Mesenchymal stem cell (in vitro differentiated cells and primary cell): ENCODE measurements at regions not wholly inside any gene's neighbourhood (a gene's known extent, or its start where the extent isn't known, plus 50 kb on each side); places are given as distances from the start of the nearest gene placed in this dataset.

Experiments
- DNase-seq: peaks from one replicate; pipeline ENCODE4 v3.0.0-alpha.2; 2013
- H2AFZ ChIP-seq: one replicate; pipeline ENCODE4 v1.6.1; 2013; ENCODE audit warnings: low read depth, mild to moderate bottlenecking, control low read depth, inconsistent platforms, low read length, moderate library complexity
- H2AK5ac ChIP-seq: 2 replicates; pipeline ENCODE4 v1.6.1; 2013; ENCODE audit warnings: low read length, moderate library complexity, mild to moderate bottlenecking, inconsistent platforms; ENCODE audit not compliant: severe bottlenecking
- H2BK120ac ChIP-seq: one replicate; pipeline ENCODE4 v1.6.1; 2013; ENCODE audit warnings: low read depth, mild to moderate bottlenecking, inconsistent platforms, low read length, moderate library complexity
- H2BK12ac ChIP-seq, 2 experiments: one replicate each; pipeline ENCODE4 v1.6.1; 2013; ENCODE audit warnings: inconsistent platforms in 2 of 2, low read length in 2 of 2, mild to moderate bottlenecking in 2 of 2, moderate library complexity in 2 of 2, control low read depth in 1 of 2
- H2BK15ac ChIP-seq: one replicate; pipeline ENCODE4 v1.6.1; 2013; ENCODE audit warnings: mild to moderate bottlenecking, low read depth, inconsistent platforms; ENCODE audit not compliant: poor library complexity, severe bottlenecking
- H2BK5ac ChIP-seq: 2 replicates; pipeline ENCODE4 v1.6.1; 2013; ENCODE audit warnings: low read depth, mild to moderate bottlenecking, low read length, control low read depth, inconsistent platforms; ENCODE audit not compliant: poor library complexity, severe bottlenecking
- H3K14ac ChIP-seq, 2 experiments: one replicate each; pipeline ENCODE4 v1.6.1; 2013; ENCODE audit warnings: inconsistent platforms in 2 of 2, low read length in 2 of 2, control low read depth in 1 of 2, mild to moderate bottlenecking in 1 of 2, moderate library complexity in 1 of 2
- H3K18ac ChIP-seq, 2 experiments: one replicate each; pipeline ENCODE4 v1.6.1; 2013; ENCODE audit warnings: inconsistent platforms in 2 of 2, low read length in 2 of 2, control low read depth in 1 of 2, low read depth in 1 of 2, mild to moderate bottlenecking in 1 of 2
- H3K23ac ChIP-seq, 2 experiments: one replicate each; pipeline ENCODE4 v1.6.1; 2013; ENCODE audit warnings: inconsistent platforms in 2 of 2, low read length in 2 of 2, mild to moderate bottlenecking in 2 of 2, moderate library complexity in 2 of 2, control low read depth in 1 of 2
- H3K27ac ChIP-seq: 2 replicates; pipeline ENCODE4 v1.5.1; 2013; ENCODE audit warnings: mild to moderate bottlenecking, moderate library complexity, low read length, control low read depth, inconsistent platforms; ENCODE audit not compliant: poor library complexity, severe bottlenecking
- H3K27me3 ChIP-seq, 2 experiments: 2 replicates each; pipeline versions ENCODE4 v1.6.1 to v1.7.0; 2013; ENCODE audit warnings: low read length in 2 of 2, mild to moderate bottlenecking in 2 of 2, moderate library complexity in 2 of 2, control low read depth in 1 of 2, inconsistent platforms in 1 of 2; ENCODE audit not compliant: control insufficient read depth in 1 of 2, insufficient read depth in 1 of 2
- H3K36me3 ChIP-seq, 2 experiments: 2 replicates each; pipeline versions ENCODE4 v1.6.1 to v1.7.0; 2013; ENCODE audit warnings: low read length in 2 of 2, control low read depth in 1 of 2, inconsistent platforms in 1 of 2, low read depth in 1 of 2, mild to moderate bottlenecking in 1 of 2; ENCODE audit not compliant: insufficient read depth in 2 of 2, control insufficient read depth in 1 of 2
- H3K4ac ChIP-seq, 2 experiments: one replicate each; pipeline ENCODE4 v1.6.1; 2013; ENCODE audit warnings: inconsistent platforms in 2 of 2, low read length in 2 of 2, mild to moderate bottlenecking in 2 of 2, moderate library complexity in 2 of 2, control low read depth in 1 of 2, low read depth in 1 of 2
- H3K4me1 ChIP-seq: 2 replicates; pipeline ENCODE4 v1.6.1; 2013; ENCODE audit warnings: low read depth, low read length, control low read depth; ENCODE audit not compliant: control insufficient read depth, insufficient read depth
- H3K4me2 ChIP-seq: 2 replicates; pipeline ENCODE4 v1.6.1; 2013; ENCODE audit warnings: low read length, mild to moderate bottlenecking, inconsistent platforms; ENCODE audit not compliant: poor library complexity, severe bottlenecking
- H3K4me3 ChIP-seq, 2 experiments: 2 replicates each; pipeline versions ENCODE4 v1.5.1 to v1.7.0; 2013; ENCODE audit warnings: low read length in 2 of 2, mild to moderate bottlenecking in 2 of 2, control low read depth in 1 of 2, low read depth in 1 of 2; ENCODE audit not compliant: insufficient read depth in 1 of 2
- H3K79me1 ChIP-seq: replicated peaks from 2 replicates; pipeline ENCODE4 v1.6.1; 2013; ENCODE audit warnings: mild to moderate bottlenecking, control low read depth, low read length, inconsistent platforms; ENCODE audit not compliant: poor library complexity, severe bottlenecking
- H3K9ac ChIP-seq: 2 replicates; pipeline ENCODE4 v1.7.0; 2013; ENCODE audit warnings: mild to moderate bottlenecking, low read length, moderate library complexity
- H3K9me3 ChIP-seq: 2 replicates; pipeline ENCODE4 v1.7.0; 2013; ENCODE audit warnings: mild to moderate bottlenecking, low read length; ENCODE audit not compliant: control insufficient read depth
- H4K8ac ChIP-seq: one replicate; pipeline ENCODE4 v1.6.1; 2013; ENCODE audit warnings: inconsistent platforms, mild to moderate bottlenecking, low read length, moderate library complexity
- H4K91ac ChIP-seq: one replicate; pipeline ENCODE4 v1.6.1; 2013; ENCODE audit warnings: mild to moderate bottlenecking, low read length, inconsistent platforms
- WGBS: methylation state at CpG from one replicate; pipeline ENCODE4 v1.1.7; 2013; ENCODE audit warnings: mixed read lengths; 5-methylcytosine and 5-hydroxymethylcytosine counted together

DNA sequence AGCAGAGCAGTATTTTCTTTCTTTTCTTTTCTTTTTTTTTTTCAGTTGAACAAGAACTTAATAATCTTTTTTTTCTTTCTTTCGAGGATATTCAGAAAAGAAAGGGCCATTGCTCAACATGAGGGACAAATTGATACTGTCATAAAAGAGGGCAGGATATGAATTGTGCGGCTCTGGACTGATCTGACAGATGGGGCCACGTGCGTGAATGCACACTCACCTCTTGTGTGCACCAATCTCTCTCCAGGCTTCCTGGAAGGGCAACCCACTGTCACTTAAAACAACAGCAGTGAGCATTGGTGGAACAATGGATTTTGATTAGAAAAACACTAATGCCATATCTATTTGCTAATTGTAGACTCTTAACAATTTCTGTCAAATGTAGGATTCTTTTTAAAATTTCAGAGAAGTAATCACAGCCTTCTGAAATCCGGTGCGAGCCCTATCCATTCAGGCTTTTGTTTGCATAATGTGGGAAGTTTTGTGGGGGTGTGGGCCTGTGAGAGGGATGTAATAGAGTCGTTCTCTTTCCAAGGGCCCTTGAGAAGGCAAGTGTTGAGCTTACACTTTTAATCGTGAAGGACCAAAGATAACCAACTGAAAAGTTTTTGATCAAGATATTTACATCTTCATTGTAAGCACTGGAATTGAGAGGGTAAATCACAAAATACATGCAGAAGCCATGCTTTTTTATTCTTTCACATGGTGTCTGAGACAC lies 298.8 kb downstream of the SP3 start:
- Histone ChIP-seq H3K4me1 (no peaks in the 10 kb centered on the region), H4K8ac (no peak overlapping the region), H4K91ac (no peak overlapping the region), H3K4ac (no peak overlapping the region), H3K9ac (no peak overlapping the region), H2AK5ac (no peak overlapping the region), H3K18ac (no peak overlapping the region), H3K23ac (no peak overlapping the region), H3K4me3 (no peak overlapping the region), H2AFZ (no peak overlapping the region), H2BK120ac (no peak overlapping the region), H3K27me3 (peaks cover 0 to 12% of the 10 kb centered on the region in 2 experiments), H3K4me2 (no peak overlapping the region), H3K79me1 (no peaks in the 10 kb centered on the region), H3K14ac (no peak overlapping the region), H3K36me3 (no peaks in the 10 kb centered on the region), H2BK12ac (no peak overlapping the region), H2BK15ac (no peak overlapping the region), H3K9me3 (no peaks in the 10 kb centered on the region), H3K27ac (no peak overlapping the region), H2BK5ac (no peak overlapping the region)
- 83% methylated on average over 7 of the region's 8 CpGs for whole genome bisulfite sequencing
- no peak for DNase-seq

- Histone ChIP-seq H3K27me3 (peaks cover 0 to 12% of the 10 kb centered on the region in 2 experiments), H2BK5ac (no peak overlapping the region), H3K79me1 (no peaks in the 10 kb centered on the region)
These were observed 298.2 kb downstream of the SP3 start for GRCh38 chr2:173667014-173667413.

DNA sequence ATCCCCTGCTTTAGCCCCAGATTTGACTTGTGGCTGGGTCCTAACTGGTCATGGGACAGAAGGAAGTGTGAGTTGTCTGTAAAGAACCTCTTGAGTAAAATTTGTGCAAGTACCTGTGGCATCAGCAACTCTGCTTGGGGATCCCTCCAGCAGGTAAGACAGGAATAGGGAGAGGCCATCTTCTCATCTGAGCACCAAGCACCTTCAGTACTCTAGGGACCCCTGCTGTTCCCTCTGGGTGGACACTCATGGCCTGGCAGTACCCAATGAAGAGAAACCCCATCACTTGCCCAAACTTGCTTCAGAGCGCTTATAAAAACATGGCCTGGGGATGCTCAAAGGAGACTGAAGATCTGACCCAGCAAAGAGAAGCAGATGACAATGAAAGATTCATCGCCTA lies 297.8 kb downstream of the SP3 start:
- Histone ChIP-seq H3K27me3 (peaks cover 0 to 12% of the 10 kb centered on the region in 2 experiments), H3K79me1 (no peaks in the 10 kb centered on the region), H2BK120ac (no peak overlapping the region), H2BK15ac (no peak overlapping the region), H2AFZ (no peak overlapping the region), H3K23ac (no peak overlapping the region), H2BK12ac (peak overlapping the region in 1 of 2 experiments; percentile 24), H3K27ac (no peak overlapping the region), H3K18ac (no peak overlapping the region), H2BK5ac (no peak overlapping the region), H3K4me1 (no peaks in the 10 kb centered on the region), H2AK5ac (no peak overlapping the region), H3K14ac (no peak overlapping the region), H3K36me3 (no peaks in the 10 kb centered on the region), H4K91ac (no peak overlapping the region), H3K4ac (no peak overlapping the region), H3K4me3 (no peak overlapping the region), H3K9me3 (no peaks in the 10 kb centered on the region), H3K9ac (no peak overlapping the region), H3K4me2 (no peak overlapping the region), H4K8ac (no peak overlapping the region)
- WGBS: 92% methylated on average over 1 of the region's 2 CpGs
- DNase-seq: no peak

More at GRCh38 chr2:173667014-173667413, 298.2 kb downstream of the SP3 start:
- DNase-seq: no peak
- H4K91ac ChIP-seq: no peak overlapping the region
- H3K36me3 ChIP-seq: no peaks in the 10 kb centered on the region
- no peak overlapping the region for H3K18ac ChIP-seq
- H3K4ac ChIP-seq: no peak overlapping the region
- H4K8ac ChIP-seq: no peak overlapping the region
- H3K9ac ChIP-seq: no peak overlapping the region
- H2BK120ac ChIP-seq: no peak overlapping the region
- no peak overlapping the region for H3K23ac ChIP-seq
- no peak overlapping the region for H3K14ac ChIP-seq
- no peak overlapping the region for H2BK15ac ChIP-seq
- no peak overlapping the region for H3K4me3 ChIP-seq
- peak overlapping the region in 1 of 2 experiments; percentile 24 for H2BK12ac ChIP-seq
- no peak overlapping the region for H3K27ac ChIP-seq
- H2AK5ac ChIP-seq: no peak overlapping the region
- H2AFZ ChIP-seq: no peak overlapping the region
- 77% methylated on average over 3 of the region's 3 CpGs for WGBS
- no peaks in the 10 kb centered on the region for H3K4me1 ChIP-seq
- no peaks in the 10 kb centered on the region for H3K9me3 ChIP-seq
- no peak overlapping the region for H3K4me2 ChIP-seq

DNA sequence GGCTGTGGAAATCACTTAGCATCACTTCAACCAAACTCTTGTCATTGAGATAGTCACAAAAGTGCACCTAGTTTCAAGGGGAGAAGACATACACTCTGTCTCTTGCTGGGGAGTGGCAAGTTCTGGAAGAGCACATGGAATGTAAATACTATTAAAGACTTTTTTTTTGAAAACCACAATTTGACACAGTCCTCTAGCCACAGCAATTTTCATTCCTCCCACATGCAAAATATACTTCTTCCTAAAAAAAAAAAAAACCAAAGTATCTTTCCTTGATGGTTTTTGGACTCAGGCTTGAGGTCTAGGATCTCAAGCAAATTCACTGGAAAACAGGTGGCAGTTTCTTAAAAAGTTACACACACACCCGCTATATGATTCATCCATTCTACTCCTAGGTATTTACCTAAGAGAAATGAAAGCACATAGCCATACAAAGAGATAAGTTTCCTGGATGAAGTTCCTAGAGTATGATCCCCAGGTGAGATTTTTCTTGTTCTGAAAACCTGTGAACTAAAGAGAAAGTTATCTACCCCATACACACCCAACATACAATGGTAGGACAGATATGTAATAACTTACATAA lies 295.8 kb downstream of the SP3 start:
- no peak overlapping the region for H2BK15ac ChIP-seq
- no peak overlapping the region for H3K14ac ChIP-seq
- no peak overlapping the region for H3K23ac ChIP-seq
- no peak overlapping the region for H4K91ac ChIP-seq
- H3K36me3 ChIP-seq: no peaks in the 10 kb centered on the region
- H3K27me3 ChIP-seq: peaks cover 0 to 9% of the 10 kb centered on the region in 2 experiments
- no peak overlapping the region for H2BK120ac ChIP-seq
- H3K4me2 ChIP-seq: no peak overlapping the region
- no peak overlapping the region for H3K4ac ChIP-seq
- H3K27ac ChIP-seq: no peak overlapping the region
- no peak overlapping the region for H2BK12ac ChIP-seq
- H3K9me3 ChIP-seq: no peaks in the 10 kb centered on the region
- H3K4me1 ChIP-seq: no peaks in the 10 kb centered on the region
- peak; percentile 18 for DNase-seq
- H2BK5ac ChIP-seq: no peak overlapping the region
- no peak overlapping the region for H2AFZ ChIP-seq
- no peaks in the 10 kb centered on the region for H3K79me1 ChIP-seq
- H4K8ac ChIP-seq: no peak overlapping the region
- no peak overlapping the region for H3K18ac ChIP-seq
- no peak overlapping the region for H2AK5ac ChIP-seq
- H3K9ac ChIP-seq: no peak overlapping the region
- no CpG with 5 or more reads among the region's 1 CpG for WGBS
- H3K4me3 ChIP-seq: no peak overlapping the region
